ENCODE measurements at regions not wholly inside any gene's neighbourhood (a gene's known extent, or its start where the extent isn't known, plus 50 kb on each side); places are given as distances from the start of the nearest gene placed in this dataset.

DNA sequence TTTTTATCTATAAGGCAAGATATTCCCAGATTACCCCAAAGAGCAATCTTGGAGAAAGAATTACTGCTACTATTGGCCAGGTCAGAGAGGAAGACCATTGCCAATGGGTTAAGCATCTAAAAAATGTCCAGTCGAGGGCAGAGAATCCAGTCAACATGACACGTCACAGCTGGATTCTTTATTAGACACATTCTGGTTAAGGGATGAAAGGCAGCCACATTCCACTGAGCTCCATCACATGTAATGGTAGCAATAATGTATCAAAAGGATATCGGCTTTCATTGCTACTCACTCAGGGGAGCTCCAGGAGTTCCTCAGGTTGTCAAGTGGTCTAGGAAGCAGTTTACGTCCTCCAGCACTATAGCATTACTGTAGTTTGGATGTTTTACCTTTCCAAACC, 421.1 kb downstream of the PLOD2 start (continued):
- TF ChIP-seq, protein P1, sequence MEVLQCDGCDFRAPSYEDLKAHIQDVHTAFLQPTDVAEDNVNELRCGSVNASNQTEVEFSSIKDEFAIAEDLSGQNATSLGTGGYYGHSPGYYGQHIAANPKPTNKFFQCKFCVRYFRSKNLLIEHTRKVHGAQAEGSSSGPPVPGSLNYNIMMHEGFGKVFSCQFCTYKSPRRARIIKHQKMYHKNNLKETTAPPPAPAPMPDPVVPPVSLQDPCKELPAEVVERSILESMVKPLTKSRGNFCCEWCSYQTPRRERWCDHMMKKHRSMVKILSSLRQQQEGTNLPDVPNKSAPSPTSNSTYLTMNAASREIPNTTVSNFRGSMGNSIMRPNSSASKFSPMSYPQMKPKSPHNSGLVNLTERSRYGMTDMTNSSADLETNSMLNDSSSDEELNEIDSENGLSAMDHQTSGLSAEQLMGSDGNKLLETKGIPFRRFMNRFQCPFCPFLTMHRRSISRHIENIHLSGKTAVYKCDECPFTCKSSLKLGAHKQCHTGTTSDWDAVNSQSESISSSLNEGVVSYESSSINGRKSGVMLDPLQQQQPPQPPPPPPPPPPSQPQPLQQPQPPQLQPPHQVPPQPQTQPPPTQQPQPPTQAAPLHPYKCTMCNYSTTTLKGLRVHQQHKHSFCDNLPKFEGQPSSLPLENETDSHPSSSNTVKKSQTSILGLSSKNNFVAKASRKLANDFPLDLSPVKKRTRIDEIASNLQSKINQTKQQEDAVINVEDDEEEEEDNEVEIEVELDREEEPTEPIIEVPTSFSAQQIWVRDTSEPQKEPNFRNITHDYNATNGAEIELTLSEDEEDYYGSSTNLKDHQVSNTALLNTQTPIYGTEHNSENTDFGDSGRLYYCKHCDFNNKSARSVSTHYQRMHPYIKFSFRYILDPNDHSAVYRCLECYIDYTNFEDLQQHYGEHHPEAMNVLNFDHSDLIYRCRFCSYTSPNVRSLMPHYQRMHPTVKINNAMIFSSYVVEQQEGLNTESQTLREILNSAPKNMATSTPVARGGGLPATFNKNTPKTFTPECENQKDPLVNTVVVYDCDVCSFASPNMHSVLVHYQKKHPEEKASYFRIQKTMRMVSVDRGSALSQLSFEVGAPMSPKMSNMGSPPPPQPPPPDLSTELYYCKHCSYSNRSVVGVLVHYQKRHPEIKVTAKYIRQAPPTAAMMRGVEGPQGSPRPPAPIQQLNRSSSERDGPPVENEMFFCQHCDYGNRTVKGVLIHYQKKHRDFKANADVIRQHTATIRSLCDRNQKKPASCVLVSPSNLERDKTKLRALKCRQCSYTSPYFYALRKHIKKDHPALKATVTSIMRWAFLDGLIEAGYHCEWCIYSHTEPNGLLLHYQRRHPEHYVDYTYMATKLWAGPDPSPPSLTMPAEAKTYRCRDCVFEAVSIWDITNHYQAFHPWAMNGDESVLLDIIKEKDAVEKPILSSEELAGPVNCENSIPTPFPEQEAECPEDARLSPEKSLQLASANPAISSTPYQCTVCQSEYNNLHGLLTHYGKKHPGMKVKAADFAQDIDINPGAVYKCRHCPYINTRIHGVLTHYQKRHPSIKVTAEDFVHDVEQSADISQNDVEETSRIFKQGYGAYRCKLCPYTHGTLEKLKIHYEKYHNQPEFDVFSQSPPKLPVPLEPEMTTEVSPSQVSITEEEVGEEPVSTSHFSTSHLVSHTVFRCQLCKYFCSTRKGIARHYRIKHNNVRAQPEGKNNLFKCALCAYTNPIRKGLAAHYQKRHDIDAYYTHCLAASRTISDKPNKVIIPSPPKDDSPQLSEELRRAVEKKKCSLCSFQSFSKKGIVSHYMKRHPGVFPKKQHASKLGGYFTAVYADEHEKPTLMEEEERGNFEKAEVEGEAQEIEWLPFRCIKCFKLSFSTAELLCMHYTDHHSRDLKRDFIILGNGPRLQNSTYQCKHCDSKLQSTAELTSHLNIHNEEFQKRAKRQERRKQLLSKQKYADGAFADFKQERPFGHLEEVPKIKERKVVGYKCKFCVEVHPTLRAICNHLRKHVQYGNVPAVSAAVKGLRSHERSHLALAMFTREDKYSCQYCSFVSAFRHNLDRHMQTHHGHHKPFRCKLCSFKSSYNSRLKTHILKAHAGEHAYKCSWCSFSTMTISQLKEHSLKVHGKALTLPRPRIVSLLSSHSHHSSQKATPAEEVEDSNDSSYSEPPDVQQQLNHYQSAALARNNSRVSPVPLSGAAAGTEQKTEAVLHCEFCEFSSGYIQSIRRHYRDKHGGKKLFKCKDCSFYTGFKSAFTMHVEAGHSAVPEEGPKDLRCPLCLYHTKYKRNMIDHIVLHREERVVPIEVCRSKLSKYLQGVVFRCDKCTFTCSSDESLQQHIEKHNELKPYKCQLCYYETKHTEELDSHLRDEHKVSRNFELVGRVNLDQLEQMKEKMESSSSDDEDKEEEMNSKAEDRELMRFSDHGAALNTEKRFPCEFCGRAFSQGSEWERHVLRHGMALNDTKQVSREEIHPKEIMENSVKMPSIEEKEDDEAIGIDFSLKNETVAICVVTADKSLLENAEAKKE (CRISPR knock-in tag; IDR thresholded peaks at IDR 0.05): no peak

DNA sequence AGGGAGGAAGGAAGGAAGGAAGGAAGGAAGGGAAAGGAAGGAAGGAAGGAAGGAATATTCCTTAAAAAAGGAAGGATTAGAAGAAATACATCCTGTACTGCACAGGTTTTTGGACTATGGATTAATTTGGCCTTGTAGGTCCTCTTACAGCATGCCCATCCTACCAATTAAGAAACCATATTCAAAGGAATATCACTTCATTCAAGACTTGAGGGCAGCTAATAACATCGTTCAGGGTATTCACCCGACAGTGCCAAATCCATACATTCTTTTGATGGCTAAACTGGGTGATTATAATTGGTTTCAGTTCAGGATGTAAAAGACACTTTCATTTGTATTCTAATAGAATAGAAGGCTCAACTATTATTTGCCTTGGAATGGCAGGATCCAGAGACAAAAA, 410.3 kb downstream of the PLOD2 start:
- Mint-ChIP-seq H3K4me1 (no peaks in the 10 kb centered on the region), H3K36me3 (ENCODE audit: low read depth) (no peaks in the 10 kb centered on the region), H3K9me3 (no peaks in the 10 kb centered on the region), H3K27me3 (ENCODE audit: insufficient read depth, low read depth, poor library complexity) (no peaks in the 10 kb centered on the region), H3K27ac (no peak overlapping the region), H3K4me3 (no peak overlapping the region)
- Histone ChIP-seq H3K27ac (ENCODE audit: low read depth) (no peak overlapping the region), H3K79me2 (replicated peaks; ENCODE audit: insufficient read depth) (no peaks in the 10 kb centered on the region), H3K27me3 (ENCODE audit: insufficient read depth) (no peaks in the 10 kb centered on the region), H3K4me1 (ENCODE audit: insufficient read depth) (no peaks in the 10 kb centered on the region), H2AFZ (no peak overlapping the region), H3K9me2 (ENCODE audit: insufficient read depth) (peaks cover 6% of the 10 kb centered on the region; the same call in 1 of the 2 replicates), H3K4me2 (no peak overlapping the region), H3F3A (replicated peaks; ENCODE audit: low read depth) (no peaks in the 10 kb centered on the region), H4K20me1 (replicated peaks; ENCODE audit: insufficient read depth) (no peaks in the 10 kb centered on the region), H3K4me3 (no peak overlapping the region), H3K36me3 (ENCODE audit: insufficient read depth) (no peaks in the 10 kb centered on the region)
- TF ChIP-seq ZNF331 (CRISPR knock-in tag; IDR thresholded peaks at IDR 0.05; ENCODE audit: low read depth): no peak
- no peak for DNase-seq (ENCODE audit: low spot score)
- no peak for ATAC-seq

DNA sequence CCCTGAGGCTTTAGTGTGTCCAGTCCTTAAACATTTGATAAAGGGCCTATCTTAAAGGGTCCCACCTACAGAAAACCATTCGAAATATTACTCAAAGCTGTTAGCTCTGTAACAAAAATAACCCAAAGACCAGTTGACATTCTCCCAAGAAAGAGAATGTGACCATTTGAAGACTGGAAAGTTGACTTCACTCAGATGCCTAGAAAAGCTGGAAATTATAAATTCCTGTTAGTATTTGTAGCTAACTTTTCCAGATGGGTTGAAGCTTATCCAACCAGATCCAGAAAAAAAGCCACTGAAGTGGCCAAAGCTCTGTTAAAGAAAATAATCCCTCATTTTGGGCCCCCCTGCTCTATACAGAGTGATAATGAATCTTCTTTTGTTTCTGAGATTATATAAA, 408.4 kb downstream of the PLOD2 start:
- H3K4me3 ChIP-seq: no peak overlapping the region
- H3K36me3 ChIP-seq (ENCODE audit: insufficient read depth): no peaks in the 10 kb centered on the region
- no peak overlapping the region for H3K27ac ChIP-seq (ENCODE audit: low read depth)
- Mint-ChIP-seq H3K36me3 (ENCODE audit: low read depth) (no peaks in the 10 kb centered on the region), H3K27me3 (ENCODE audit: insufficient read depth, low read depth, poor library complexity) (no peaks in the 10 kb centered on the region), H3K27ac (no peak overlapping the region), H3K4me1 (no peaks in the 10 kb centered on the region), H3K4me3 (no peak overlapping the region), H3K9me3 (no peaks in the 10 kb centered on the region)
- H3K4me1 ChIP-seq (ENCODE audit: insufficient read depth): no peaks in the 10 kb centered on the region
- no peak overlapping the region for H2AFZ ChIP-seq
- DNase-seq (ENCODE audit: low spot score) (no peak), ATAC-seq (no peak)
- H3K4me2 ChIP-seq: no peak overlapping the region
- no peaks in the 10 kb centered on the region for H3K79me2 ChIP-seq (replicated peaks; ENCODE audit: insufficient read depth)
- H3K9me2 ChIP-seq (ENCODE audit: insufficient read depth): peaks cover 6% of the 10 kb centered on the region; the same call in 1 of the 2 replicates
- no peaks in the 10 kb centered on the region for H3F3A ChIP-seq (replicated peaks; ENCODE audit: low read depth)
- H4K20me1 ChIP-seq (replicated peaks; ENCODE audit: insufficient read depth): no peaks in the 10 kb centered on the region
- H3K27me3 ChIP-seq (ENCODE audit: insufficient read depth): no peaks in the 10 kb centered on the region
- no peak for TF ChIP-seq STAT1 (IDR thresholded peaks at IDR 0.05; ENCODE audit: unreplicated experiment)
- TF ChIP-seq NANOG (IDR thresholded peaks at IDR 0.05; ENCODE audit: borderline replicate concordance): no peak
- TF ChIP-seq JUNB (IDR thresholded peaks at IDR 0.05; ENCODE audit: unreplicated experiment): no peak
- TF ChIP-seq CREB1 (CRISPR knock-in tag; IDR thresholded peaks at IDR 0.05; ENCODE audit: low read depth): no peak
- TF ChIP-seq ZNF114 (CRISPR knock-in tag; IDR thresholded peaks at IDR 0.05): no peak
- TF ChIP-seq, protein P2, sequence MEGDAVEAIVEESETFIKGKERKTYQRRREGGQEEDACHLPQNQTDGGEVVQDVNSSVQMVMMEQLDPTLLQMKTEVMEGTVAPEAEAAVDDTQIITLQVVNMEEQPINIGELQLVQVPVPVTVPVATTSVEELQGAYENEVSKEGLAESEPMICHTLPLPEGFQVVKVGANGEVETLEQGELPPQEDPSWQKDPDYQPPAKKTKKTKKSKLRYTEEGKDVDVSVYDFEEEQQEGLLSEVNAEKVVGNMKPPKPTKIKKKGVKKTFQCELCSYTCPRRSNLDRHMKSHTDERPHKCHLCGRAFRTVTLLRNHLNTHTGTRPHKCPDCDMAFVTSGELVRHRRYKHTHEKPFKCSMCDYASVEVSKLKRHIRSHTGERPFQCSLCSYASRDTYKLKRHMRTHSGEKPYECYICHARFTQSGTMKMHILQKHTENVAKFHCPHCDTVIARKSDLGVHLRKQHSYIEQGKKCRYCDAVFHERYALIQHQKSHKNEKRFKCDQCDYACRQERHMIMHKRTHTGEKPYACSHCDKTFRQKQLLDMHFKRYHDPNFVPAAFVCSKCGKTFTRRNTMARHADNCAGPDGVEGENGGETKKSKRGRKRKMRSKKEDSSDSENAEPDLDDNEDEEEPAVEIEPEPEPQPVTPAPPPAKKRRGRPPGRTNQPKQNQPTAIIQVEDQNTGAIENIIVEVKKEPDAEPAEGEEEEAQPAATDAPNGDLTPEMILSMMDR (conservative IDR thresholded peaks at IDR 0.05; ENCODE audit: low read depth in 2 of 2): no peak
- TF ChIP-seq EZH2 (IDR thresholded peaks at IDR 0.05; ENCODE audit: low read depth, unreplicated experiment): no peak
- TF ChIP-seq, protein P3, sequence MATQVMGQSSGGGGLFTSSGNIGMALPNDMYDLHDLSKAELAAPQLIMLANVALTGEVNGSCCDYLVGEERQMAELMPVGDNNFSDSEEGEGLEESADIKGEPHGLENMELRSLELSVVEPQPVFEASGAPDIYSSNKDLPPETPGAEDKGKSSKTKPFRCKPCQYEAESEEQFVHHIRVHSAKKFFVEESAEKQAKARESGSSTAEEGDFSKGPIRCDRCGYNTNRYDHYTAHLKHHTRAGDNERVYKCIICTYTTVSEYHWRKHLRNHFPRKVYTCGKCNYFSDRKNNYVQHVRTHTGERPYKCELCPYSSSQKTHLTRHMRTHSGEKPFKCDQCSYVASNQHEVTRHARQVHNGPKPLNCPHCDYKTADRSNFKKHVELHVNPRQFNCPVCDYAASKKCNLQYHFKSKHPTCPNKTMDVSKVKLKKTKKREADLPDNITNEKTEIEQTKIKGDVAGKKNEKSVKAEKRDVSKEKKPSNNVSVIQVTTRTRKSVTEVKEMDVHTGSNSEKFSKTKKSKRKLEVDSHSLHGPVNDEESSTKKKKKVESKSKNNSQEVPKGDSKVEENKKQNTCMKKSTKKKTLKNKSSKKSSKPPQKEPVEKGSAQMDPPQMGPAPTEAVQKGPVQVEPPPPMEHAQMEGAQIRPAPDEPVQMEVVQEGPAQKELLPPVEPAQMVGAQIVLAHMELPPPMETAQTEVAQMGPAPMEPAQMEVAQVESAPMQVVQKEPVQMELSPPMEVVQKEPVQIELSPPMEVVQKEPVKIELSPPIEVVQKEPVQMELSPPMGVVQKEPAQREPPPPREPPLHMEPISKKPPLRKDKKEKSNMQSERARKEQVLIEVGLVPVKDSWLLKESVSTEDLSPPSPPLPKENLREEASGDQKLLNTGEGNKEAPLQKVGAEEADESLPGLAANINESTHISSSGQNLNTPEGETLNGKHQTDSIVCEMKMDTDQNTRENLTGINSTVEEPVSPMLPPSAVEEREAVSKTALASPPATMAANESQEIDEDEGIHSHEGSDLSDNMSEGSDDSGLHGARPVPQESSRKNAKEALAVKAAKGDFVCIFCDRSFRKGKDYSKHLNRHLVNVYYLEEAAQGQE (IDR thresholded peaks at IDR 0.05; ENCODE audit: unreplicated experiment): no peak
